Activated CD4-positive, CD25-positive, alpha-beta regulatory T cell treated with anti-CD3 and anti-CD28 coated beads, Interleukin-2, amount 50 U/mL, for 24 hours (primary cell): ENCODE measurements at regions not wholly inside any gene's neighbourhood (a gene's known extent, or its start where the extent isn't known, plus 50 kb on each side); places are given as distances from the start of the nearest gene placed in this dataset.
"Not testable (repeated sequence)": the region's sequence is repeated elsewhere in the genome, so short reads cannot be mapped to it uniquely, and the experiment has no call there.

Experiments used
- ATAC-seq, 2 donors: fragments of 150-1000 bp; cut with Tn5 transposase; one replicate each; pipeline ENCODE4 v1.10.0; 2021; ENCODE audit warnings: mild to moderate bottlenecking in 1 of 2, moderate library complexity in 1 of 2

DNA sequence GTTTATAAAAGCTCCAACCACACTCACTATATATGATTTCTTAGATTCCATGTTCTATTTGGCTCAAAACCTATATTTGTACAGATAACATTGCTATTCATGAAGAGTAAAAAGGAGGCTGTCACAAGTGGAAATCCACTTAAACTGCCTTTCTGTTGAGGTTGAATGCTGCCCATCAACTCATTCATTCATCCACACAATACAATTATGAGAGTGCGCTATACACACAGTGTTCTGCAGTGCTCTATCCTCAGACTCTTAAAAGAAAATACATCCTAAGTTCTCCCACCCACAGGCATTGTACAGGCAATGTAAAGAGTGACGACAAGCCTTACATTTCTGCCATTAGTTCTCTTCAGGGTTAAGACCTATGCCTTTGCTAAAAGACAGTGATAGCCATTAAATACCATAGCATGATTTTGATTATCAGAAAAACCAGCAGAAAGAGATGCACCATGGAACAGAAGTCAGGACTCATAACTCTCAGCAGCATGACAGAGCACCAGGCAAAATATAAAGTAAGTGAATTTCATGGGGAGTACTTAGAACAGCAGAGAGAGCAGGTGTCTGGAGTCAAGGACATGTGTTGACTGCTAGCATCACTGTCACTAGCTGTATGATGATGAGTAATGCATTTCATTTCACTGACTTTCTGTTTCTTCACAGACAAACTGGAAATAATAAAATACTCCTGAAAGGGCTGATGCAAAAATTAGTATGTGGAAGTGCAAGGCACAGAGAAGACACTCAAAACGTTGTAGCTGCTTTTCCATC is 218.0 kb downstream of the RBM26 start:
- ATAC-seq: peak; percentile 73 to 78

DNA sequence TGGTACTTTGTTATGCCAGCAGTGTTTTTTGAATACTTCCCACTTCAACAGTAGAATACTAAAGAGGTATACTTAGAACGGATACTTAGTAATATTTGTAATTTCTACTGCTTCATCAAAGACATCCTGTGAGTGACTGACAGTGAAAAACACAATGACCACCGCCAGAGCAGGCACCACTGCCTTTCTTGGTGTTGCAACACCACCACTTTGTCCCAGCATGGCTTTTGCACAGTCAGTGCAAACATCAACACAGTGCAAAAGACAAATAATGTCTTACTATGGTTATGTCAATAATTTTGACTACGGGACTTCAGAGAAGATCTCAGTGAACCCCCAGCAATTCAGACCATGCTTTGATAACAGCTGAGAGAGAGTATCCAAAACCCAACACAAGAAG is 220.5 kb downstream of the RBM26 start:
- no peak for ATAC-seq

DNA sequence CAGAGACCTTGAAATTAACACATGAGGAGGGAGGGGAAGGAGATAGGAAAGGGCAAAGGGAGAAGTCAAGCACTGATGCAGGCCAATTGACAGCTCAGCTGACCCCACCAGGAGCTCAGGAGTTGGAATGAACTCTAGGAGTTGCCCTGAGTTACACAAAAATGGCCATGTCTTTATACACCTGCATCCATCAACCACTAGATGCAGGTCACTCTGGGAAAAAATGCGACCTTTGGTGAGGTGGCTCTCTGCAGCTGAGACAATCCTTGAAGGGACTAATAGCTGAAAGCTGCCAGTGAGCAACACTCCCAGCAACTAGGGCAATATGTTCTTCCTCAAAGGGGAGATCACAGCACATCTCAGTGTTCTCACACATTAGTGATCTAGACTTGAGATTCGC is 222.8 kb downstream of the RBM26 start:
- no peak for ATAC-seq

DNA sequence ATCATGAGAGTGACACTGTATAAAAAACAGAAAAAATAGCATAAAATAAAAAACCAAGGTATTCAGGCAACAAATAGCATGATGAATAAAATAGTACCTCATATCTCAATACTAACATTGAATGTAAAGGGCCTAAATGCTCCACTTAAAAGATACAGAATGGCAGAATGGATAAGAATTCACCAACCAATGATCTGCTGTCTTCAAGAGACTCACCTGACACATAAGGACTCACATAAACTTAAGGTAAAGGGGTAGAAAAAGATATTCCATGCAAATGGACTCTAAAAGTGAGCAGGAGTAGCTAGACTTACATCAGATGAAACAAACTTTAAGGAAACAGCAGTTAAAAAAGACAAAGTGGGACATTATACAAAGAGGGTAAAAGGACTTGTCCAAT is 232.4 kb downstream of the RBM26 start:
- ATAC-seq: not testable (repeated sequence)

- ATAC-seq: not testable (repeated sequence)
These were observed 233.1 kb downstream of the RBM26 start for GRCh38 chr13:79172924-79173323.

DNA sequence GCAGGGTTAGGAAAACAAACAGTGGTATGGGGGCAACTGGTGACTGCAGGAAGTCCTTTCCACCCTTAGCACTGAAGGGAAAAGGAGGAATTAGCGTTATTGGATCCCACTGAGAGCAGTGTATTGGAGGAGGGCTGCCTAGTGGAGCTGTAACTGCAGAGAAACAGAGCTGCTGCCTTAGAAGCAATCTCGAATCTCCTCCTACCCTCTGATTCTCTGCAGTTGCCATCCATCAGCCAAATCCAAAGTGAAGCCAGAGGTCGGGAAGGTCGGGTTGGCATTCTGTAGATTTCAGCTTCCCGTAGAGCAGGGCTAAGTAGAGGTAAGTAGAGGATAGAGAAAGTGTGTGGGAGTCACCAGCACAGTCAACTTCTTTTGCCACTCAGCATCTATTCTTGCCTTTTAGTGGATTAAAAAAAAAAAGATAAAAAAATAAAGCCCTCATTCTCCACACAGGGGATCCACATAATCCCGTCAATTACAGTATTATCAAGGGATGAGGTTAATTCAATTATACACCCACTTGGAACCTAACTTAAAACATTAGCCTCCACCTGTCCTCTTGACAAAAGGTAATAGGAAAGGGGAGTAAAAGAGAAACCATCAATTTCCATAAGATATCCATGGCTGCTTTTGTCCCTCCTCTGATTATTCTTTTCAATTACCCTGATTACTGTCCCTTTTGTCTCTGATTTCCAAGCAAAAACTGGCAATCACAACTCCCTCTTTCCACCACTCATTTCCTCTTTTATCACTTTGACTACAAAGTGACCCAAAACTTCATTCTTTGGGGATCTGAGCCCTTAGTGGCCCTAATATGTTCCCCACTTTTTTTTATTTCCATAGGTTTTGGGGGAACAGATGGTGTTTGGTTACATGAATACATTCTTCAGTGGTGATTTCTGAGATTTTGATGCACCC is 234.7 kb downstream of the RBM26 start:
- ATAC-seq: no peak

DNA sequence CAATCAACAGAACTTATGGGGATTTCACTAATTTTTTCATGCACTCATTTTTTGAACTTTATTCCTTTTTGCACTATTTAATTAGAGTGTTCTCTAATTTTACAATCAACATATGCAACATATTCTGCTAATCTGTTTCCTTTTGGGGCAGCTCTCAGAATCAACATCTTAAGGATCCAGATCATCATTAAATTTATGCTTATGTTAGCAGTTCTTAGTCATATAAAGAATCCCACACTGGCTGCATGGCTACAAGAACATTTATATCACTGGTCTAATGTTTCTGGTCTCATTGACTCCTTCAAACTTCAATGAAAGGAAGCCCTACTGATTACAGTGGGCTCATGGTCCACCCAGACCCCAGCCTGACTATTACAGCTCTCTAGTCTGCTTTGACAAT is 245.2 kb downstream of the RBM26 start:
- ATAC-seq: no peak

DNA sequence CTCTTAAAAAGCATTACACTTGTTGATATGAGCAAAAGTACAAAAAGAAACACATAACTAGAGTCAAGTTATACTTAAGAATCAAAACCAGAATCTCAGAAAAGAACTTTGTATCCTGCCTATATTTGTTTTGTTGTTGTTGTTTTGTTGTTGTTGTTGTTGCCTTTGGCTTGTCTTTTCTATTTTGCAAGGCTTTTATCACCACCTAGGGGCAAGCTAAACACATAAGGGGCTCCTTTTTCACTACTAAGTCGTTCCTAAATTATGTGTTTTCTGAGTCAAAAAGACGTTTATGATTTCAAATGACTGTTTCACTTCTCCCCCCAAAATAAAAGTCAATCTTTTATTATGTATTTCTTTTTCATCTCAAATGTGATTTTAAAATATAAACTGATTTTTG is 250.2 kb downstream of the RBM26 start:
- ATAC-seq: no peak

DNA sequence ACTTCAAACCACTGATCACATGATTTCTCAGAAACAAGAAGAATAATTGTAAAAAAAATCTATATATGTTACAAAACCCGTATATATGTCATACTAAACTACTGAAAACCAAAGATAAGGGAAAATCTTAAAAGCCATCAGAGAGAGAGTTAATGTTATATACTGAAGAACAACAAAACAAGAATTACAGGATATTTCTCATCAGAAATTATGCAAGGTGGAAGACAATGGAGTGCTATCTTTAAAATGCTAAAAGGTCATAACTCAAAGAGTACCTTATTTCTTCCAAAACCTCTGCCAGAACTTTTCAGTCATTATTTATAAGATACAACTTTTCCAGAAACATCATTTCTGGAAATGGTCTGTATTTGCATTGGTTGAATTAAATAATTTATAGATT is 256.8 kb downstream of the RBM26 start:
- no peak for ATAC-seq

- no peak for ATAC-seq
These were observed 265.0 kb downstream of the RBM26 start for GRCh38 chr13:79141082-79141481.

DNA sequence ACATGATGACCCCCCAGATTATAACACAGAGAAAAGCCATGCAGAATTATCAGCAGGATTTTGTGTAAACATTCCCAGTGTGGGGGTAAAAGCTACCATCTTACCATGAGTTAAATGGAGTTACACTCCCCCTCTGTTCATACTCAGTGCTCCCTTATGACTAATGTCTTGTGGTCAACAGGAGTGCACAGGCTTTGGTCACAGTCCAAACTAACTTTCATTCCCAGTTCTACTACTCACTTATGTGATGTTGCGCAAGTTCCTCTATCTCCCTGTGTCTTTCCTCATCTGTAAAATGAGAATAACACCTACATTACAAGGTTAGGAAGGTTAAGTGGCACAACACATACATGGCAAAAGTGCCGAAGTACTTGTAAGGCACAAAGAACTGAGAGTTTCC is 277.9 kb downstream of the RBM26 start:
- ATAC-seq: no peak

- no peak for ATAC-seq
These were observed 279.3 kb downstream of the RBM26 start for GRCh38 chr13:79126706-79127105.

DNA sequence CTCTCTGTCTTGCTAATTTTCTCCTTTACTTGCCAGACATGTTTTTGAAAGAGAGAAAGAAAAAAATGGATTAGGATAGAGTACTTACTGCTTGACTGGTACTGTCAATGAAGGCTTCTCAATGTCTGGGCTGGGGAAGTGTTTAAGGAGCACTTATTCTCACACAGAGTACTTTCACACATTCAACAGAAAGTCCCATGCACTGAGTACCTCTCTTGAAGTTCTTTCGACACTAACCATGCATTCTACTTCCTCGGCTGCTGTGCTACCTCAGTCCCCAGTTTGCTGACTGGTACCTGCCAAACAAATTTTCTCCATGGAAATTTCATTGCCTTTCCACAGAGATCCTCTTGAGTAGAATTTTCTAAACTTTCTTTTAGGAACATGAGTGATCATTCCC is 281.9 kb downstream of the RBM26 start:
- no peak for ATAC-seq

- ATAC-seq: no peak
These were observed 284.8 kb downstream of the RBM26 start for GRCh38 chr13:79121286-79121685.

GRCh38 chr13:79119578-79120107 is 286.4 kb downstream of the RBM26 start:
- ATAC-seq: no peak

- no peak for ATAC-seq
These were observed 294.0 kb downstream of the RBM26 start for GRCh38 chr13:79112016-79112415.

DNA sequence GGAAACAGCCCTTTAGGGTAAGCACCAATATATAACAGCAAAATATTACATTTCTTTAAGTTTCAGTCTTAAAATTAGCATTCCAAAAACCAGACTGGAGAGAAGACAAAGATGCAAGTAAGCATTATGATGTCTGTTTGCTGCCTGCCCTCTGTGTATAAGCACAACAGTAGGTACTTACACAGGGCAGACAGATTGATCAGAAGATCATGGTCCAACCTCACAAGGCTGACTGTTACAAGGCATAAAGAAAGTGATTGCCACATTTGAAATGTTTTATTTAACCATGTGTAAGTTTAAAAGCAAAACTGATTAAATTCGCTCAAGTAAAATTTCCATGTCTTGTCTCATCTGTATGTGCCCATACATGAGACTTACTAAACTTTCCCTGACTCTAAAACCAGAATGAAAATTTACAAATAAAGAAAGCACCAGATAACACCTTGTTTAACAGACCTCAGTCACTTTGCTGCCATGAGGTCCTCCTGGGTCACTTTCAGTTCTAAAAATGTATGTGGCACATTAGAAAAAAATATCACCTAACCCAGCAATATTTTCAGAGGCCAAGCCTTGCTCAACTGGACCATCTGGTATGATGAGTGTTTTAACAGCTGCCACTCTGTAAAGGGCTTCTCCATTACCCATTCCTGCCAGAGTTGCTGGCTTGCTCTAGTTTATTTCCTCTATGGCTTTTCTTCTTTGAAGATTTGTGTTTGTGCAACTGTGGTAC is 297.0 kb downstream of the RBM26 start:
- ATAC-seq: no peak

GRCh38 chr13:79098596-79098995 is 307.5 kb downstream of the RBM26 start:
- no peak for ATAC-seq

GRCh38 chr13:79097201-79097600 is 308.9 kb downstream of the RBM26 start:
- ATAC-seq: no peak

DNA sequence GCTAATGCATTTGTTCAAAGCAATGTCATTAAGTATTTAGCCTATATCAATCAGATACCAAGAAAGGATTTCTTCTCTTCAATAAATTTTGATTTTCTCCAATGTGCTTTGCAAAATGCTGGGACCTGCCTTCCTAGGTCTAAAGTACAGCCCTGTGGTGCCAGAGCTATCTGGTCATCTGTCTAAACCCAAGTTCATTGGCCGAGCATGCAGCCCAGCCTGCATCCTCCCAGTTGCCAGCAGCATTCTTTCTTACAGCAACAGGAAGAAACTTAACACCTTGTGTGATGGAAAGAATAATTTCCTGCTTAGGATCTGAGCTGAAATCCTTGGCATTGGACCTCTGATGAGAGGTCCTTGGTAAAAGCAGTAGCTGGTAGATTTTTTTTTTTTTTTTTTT is 310.0 kb downstream of the RBM26 start:
- no peak for ATAC-seq

- no peak for ATAC-seq
These were observed 315.4 kb downstream of the RBM26 start for GRCh38 chr13:79090552-79091124.

DNA sequence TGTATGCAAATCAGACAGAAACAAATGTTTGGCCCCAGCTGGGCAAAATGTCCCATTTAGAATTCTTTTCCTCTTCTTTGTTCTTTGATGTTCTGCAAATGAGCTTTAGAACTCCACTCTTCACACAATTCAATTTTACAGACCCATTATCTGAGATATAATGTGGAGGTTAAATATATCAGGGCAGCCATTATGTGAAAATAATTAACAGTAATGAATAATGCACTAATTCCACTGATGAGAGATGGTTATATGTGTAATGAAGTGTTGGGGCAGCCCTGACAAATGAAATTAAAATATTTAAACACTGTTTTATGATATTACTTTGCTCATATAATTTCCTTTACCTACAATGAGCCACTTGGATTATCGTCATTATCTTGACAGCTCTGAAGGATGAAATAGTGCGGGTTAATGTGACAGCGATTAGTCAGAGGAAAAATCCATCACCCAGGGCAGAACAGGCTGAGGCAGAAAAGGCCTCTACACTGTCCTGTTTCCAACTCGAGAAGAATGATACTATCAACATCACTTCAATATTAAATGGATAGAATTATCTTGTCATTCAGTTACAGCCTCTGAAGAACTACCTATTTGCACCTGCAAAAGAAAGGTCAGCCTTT is 321.1 kb downstream of the RBM26 start:
- ATAC-seq: no peak
